ENCODE measurements at regions not wholly inside any gene's neighbourhood (a gene's known extent, or its start where the extent isn't known, plus 50 kb on each side); places are given as distances from the start of the nearest gene placed in this dataset.
"Not testable (repeated sequence)": the region's sequence is repeated elsewhere in the genome, so short reads cannot be mapped to it uniquely, and the experiment has no call there.

GRCh38 chr22:27242474-27242873 lies 559.1 kb downstream of the MN1 start:
- DNase-seq: no peak

- no peak for DNase-seq
These were observed 558.5 kb downstream of the MN1 start for GRCh38 chr22:27242917-27243589.

DNA sequence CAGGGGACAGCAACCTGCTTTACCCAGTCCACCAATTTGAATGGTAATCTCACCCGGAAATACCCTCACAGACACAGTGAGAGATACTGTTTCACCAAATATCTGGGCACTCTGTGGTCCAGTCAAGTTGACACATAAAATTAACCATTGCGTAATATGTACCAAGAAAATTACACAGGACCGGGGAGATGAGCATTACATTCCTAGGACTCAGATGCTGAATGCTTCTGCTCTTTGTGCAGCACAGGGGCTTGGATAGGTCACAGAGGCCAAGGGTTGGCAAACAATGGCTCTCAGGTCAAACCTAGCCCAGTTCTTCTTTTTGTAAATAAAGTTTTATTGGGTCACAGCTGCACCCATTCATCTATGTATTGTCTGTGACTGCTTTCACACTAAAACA lies 557.2 kb downstream of the MN1 start:
- DNase-seq: no peak

DNA sequence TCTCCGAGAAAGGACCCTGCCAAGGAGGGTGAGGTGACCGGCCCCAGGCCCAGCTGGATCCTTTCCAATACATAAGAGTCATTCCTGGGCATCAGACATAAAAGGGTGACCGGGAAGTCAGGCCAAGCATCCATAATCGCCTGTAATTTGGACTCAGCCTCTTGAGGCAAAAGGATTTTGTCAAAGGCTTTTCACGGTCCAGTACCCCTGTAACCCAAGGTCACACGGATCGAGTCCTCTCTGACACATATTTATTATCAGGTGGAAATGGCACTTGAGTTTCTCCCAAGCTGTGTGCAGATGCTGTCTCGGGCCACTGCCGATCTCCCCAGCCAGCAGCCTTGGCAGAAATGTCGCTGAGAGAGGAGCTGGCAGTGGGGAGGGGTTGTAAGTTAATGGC lies 556.5 kb downstream of the MN1 start:
- no peak for DNase-seq

DNA sequence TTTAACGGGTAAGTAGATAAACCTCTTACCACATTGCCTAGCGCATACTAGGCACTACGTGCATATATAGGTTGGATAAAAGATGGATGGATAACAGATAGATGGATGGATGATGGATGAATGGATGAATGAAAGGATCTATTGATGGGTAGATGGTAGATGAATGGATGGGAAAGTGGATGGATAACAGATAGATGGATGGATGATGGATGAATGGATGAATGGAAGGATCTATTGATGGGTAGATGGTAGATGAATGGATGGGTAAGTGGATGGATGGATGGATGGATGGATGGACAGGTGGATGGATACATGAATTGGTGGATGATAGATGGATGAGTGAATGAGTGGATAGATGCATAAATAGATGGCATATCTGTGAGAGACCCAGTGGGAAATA lies 555.0 kb downstream of the MN1 start:
- no peak for DNase-seq

GRCh38 chr22:27247701-27248434 lies 553.7 kb downstream of the MN1 start:
- no peak for DNase-seq

GRCh38 chr22:27250418-27250817 lies 551.1 kb downstream of the MN1 start:
- DNase-seq: no peak

- DNase-seq: no peak
These were observed 550.7 kb downstream of the MN1 start for GRCh38 chr22:27250886-27251285.

GRCh38 chr22:27251563-27251962 lies 550.0 kb downstream of the MN1 start:
- DNase-seq: no peak

- no peak for DNase-seq
These were observed 549.1 kb downstream of the MN1 start for GRCh38 chr22:27252282-27253049.

GRCh38 chr22:27253108-27253902 lies 548.3 kb downstream of the MN1 start:
- no peak for DNase-seq

DNA sequence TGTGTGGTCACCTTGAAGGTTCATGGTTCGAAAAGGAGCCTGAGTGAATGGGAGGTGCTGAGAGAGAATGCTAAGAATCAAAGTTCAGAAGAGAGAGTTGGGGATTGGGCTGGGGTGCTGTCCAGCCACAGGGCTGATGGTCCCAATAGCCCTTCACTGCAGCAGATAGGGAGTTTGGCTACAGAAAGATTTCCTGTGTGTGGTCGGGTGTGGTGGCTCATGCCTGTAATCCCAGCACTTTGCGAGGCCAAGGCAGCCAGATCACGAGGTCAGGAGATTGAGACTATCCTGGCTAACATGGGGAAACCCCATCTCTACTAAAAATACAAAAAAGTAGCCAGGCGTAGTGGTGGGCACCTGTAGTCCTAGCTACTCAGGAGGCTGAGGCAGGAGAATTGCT lies 547.5 kb downstream of the MN1 start:
- DNase-seq: not testable (repeated sequence)

GRCh38 chr22:27255580-27255979 lies 546.0 kb downstream of the MN1 start:
- no peak for DNase-seq

GRCh38 chr22:27257987-27258386 lies 543.6 kb downstream of the MN1 start:
- DNase-seq: no peak

DNA sequence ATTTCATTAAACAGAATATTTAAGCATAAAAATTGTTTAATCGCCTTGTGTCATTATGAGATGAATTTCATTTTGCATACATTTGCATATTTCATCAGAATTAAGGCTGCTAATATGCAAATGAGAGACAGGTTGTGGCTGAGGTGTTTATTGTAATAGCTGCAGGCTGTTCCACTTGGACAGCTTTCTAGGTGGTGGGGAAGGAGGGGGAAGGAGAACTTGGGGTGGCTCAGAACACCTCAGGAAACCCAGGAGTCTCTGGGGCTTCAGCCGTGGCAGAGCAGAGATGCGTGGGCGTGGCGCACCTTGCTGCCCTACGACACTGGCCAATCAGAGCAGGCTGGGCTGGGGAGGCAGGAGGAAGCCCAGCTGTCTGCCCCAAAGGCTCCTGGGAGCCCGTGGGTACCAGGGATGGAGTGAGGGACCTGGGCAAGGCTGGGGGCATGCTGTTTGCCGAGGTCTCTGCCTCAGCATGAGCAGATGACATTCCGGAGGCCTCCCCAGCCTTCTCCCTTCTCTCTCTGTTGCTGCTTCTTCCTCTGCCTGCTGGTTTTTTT lies 542.9 kb downstream of the MN1 start:
- no peak for DNase-seq

DNA sequence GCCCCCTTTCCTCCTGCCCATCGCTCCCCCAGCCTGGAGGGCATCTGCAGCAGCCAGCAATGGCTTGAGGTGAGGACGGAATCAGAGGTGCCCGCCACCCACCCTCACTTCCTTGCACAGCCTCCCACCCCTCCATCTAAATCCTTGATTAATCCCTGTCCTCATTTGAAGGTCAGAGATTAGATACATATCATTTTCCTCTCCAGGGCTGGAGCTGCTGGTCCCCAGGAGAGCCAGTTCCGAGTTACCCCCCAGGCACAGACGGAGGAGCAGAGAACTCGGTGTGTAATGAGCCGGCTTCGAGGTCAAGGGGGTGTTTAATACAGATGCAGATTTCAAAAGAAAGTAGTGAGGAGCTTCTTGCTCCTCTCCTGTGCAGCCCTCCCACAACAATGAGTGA lies 542.1 kb downstream of the MN1 start:
- no peak for DNase-seq

DNA sequence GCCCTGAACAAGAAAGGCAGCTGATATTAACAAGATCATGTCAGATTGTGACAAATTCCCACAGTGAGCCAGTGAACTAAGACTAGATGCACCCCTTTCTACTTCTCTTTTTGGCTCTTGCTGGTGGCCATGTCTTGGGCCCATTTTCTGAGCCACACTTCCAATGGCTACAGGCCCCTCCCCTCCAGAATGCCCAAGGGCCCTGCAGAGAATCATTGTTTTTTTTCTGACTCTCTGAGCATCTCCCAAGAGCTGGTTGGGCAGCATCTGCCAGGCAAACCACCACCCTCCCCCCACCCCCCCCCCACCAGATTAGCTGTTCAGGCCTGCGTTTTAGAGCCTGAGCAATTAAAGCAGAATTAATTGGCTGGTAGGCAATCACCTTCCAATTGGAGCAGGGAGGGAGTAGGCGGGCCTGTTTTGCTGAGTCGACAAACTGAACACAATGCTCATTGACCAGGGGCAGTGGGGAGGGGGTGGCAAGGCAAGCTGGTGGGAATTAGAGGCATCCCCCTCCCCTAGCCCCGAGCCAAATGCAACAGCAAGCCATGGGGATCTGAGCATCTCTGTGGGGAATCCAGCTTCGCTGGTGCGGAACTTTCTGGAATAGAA lies 541.4 kb downstream of the MN1 start:
- DNase-seq: peak; percentile 45

GRCh38 chr22:27262361-27262760 lies 539.2 kb downstream of the MN1 start:
- no peak for DNase-seq

GRCh38 chr22:27264184-27264583 lies 537.4 kb downstream of the MN1 start:
- no peak for DNase-seq

DNA sequence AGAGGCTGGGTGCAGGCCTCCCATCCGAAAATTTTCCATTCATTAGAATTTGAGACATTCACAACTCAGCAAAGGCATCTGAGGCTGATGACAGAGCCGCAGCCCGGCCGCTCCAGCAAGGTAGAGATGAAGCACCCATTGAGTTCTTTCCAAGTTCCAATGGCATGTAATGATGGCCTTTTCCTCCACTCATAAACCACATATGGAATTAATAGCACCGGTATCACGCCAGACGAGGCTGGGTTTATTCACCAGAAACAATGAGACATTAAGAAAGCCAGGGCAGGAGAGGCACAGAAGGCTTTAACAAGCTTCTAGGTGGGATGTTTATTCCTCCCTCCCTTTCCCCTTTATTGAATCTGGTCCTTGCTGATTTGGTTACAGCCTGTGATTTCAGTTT lies 534.4 kb downstream of the MN1 start:
- DNase-seq: no peak

DNA sequence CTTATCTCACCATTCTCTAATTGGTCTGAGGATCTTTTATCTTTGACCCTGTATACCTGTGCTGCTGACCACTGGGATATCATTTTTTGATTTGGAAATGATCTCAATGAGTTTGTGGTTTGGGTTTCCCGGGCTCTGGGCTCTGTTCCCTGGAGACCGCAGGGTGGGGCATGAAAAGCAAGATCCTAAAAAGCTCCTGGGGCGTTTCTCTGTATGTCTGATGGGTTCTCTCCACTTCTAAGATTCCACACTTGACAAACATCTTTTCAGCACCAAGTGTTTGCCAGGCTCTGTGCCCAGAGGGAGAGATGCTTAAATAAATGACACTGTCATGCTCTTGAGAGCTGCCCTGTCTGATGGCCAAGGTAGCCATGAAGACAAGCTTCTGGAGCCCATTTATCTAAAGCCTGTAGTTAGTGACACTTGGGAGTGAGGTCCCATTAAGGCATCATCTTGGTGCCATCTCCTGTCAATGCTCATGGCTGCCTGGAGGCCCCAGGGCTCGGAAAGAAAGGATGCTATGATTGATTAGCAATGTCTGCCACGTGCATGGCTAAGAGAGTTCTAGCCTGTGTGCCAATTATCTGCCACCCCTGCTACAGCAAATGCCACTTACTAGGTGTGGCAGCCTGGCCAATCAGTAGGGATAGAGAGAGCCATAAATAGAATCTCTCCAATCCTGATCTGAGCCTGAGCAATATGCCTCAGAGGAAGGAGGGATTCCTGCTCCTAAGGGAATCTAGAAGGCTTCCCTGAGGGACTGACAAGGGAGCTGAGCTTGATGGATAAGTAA lies 531.6 kb downstream of the MN1 start:
- DNase-seq: peak; percentile 16

Data from NCI-H1694 treated with DMSO at 0.1 percent for 48 hours (cell line).